ENCODE measurements at regions not wholly inside any gene's neighbourhood (a gene's known extent, or its start where the extent isn't known, plus 50 kb on each side); places are given as distances from the start of the nearest gene placed in this dataset.

- no peak for ATAC-seq
- Mint-ChIP-seq H3K4me1 (no peaks in the 10 kb centered on the region), H3K4me3 (no peak overlapping the region), H3K27ac (no peak overlapping the region), H3K36me3 (ENCODE audit: low read depth) (peaks cover 4% of the 10 kb centered on the region; the same call in 1 of the 3 replicates), H3K27me3 (ENCODE audit: insufficient read depth, low read depth, poor library complexity) (no peaks in the 10 kb centered on the region), H3K9me3 (peaks cover 5% of the 10 kb centered on the region; the same call in 1 of the 3 replicates)
- Histone ChIP-seq H3K4me3 (no peak overlapping the region), H3K79me2 (replicated peaks; ENCODE audit: insufficient read depth) (no peaks in the 10 kb centered on the region), H3K4me2 (no peak overlapping the region), H3K27me3 (ENCODE audit: insufficient read depth) (no peaks in the 10 kb centered on the region), H3K4me1 (ENCODE audit: insufficient read depth) (no peaks in the 10 kb centered on the region), H3K9me2 (ENCODE audit: insufficient read depth) (peaks cover 10% of the 10 kb centered on the region; the same call in 1 of the 2 replicates), H2AFZ (no peak overlapping the region), H3K27ac (ENCODE audit: low read depth) (no peak overlapping the region), H4K20me1 (replicated peaks; ENCODE audit: insufficient read depth) (no peaks in the 10 kb centered on the region), H3F3A (replicated peaks; ENCODE audit: low read depth) (no peaks in the 10 kb centered on the region), H3K36me3 (ENCODE audit: insufficient read depth) (no peaks in the 10 kb centered on the region)
- DNase-seq (ENCODE audit: low spot score) = no peak
- TF ChIP-seq, protein P1, sequence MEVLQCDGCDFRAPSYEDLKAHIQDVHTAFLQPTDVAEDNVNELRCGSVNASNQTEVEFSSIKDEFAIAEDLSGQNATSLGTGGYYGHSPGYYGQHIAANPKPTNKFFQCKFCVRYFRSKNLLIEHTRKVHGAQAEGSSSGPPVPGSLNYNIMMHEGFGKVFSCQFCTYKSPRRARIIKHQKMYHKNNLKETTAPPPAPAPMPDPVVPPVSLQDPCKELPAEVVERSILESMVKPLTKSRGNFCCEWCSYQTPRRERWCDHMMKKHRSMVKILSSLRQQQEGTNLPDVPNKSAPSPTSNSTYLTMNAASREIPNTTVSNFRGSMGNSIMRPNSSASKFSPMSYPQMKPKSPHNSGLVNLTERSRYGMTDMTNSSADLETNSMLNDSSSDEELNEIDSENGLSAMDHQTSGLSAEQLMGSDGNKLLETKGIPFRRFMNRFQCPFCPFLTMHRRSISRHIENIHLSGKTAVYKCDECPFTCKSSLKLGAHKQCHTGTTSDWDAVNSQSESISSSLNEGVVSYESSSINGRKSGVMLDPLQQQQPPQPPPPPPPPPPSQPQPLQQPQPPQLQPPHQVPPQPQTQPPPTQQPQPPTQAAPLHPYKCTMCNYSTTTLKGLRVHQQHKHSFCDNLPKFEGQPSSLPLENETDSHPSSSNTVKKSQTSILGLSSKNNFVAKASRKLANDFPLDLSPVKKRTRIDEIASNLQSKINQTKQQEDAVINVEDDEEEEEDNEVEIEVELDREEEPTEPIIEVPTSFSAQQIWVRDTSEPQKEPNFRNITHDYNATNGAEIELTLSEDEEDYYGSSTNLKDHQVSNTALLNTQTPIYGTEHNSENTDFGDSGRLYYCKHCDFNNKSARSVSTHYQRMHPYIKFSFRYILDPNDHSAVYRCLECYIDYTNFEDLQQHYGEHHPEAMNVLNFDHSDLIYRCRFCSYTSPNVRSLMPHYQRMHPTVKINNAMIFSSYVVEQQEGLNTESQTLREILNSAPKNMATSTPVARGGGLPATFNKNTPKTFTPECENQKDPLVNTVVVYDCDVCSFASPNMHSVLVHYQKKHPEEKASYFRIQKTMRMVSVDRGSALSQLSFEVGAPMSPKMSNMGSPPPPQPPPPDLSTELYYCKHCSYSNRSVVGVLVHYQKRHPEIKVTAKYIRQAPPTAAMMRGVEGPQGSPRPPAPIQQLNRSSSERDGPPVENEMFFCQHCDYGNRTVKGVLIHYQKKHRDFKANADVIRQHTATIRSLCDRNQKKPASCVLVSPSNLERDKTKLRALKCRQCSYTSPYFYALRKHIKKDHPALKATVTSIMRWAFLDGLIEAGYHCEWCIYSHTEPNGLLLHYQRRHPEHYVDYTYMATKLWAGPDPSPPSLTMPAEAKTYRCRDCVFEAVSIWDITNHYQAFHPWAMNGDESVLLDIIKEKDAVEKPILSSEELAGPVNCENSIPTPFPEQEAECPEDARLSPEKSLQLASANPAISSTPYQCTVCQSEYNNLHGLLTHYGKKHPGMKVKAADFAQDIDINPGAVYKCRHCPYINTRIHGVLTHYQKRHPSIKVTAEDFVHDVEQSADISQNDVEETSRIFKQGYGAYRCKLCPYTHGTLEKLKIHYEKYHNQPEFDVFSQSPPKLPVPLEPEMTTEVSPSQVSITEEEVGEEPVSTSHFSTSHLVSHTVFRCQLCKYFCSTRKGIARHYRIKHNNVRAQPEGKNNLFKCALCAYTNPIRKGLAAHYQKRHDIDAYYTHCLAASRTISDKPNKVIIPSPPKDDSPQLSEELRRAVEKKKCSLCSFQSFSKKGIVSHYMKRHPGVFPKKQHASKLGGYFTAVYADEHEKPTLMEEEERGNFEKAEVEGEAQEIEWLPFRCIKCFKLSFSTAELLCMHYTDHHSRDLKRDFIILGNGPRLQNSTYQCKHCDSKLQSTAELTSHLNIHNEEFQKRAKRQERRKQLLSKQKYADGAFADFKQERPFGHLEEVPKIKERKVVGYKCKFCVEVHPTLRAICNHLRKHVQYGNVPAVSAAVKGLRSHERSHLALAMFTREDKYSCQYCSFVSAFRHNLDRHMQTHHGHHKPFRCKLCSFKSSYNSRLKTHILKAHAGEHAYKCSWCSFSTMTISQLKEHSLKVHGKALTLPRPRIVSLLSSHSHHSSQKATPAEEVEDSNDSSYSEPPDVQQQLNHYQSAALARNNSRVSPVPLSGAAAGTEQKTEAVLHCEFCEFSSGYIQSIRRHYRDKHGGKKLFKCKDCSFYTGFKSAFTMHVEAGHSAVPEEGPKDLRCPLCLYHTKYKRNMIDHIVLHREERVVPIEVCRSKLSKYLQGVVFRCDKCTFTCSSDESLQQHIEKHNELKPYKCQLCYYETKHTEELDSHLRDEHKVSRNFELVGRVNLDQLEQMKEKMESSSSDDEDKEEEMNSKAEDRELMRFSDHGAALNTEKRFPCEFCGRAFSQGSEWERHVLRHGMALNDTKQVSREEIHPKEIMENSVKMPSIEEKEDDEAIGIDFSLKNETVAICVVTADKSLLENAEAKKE (CRISPR knock-in tag; IDR thresholded peaks at IDR 0.05) = no peak
- TF ChIP-seq NANOG (IDR thresholded peaks at IDR 0.05; ENCODE audit: borderline replicate concordance) = no peak
- TF ChIP-seq CREB1 (CRISPR knock-in tag; IDR thresholded peaks at IDR 0.05; ENCODE audit: low read depth) = no peak
- no peak for TF ChIP-seq ZNF114 (CRISPR knock-in tag; IDR thresholded peaks at IDR 0.05)
- TF ChIP-seq JUNB (IDR thresholded peaks at IDR 0.05; ENCODE audit: unreplicated experiment) = no peak
- TF ChIP-seq ZNF331 (CRISPR knock-in tag; IDR thresholded peaks at IDR 0.05; ENCODE audit: low read depth) = no peak
- TF ChIP-seq EZH2phosphoT487 (IDR thresholded peaks at IDR 0.05; ENCODE audit: unreplicated experiment) = no peak
- no peak for TF ChIP-seq POLR2AphosphoS5 (IDR thresholded peaks at IDR 0.05; ENCODE audit: low read depth)
- no peak for TF ChIP-seq EZH2 (IDR thresholded peaks at IDR 0.05; ENCODE audit: low read depth, unreplicated experiment)
- TF ChIP-seq ETS1 (IDR thresholded peaks at IDR 0.05) = no peak
- no peak for TF ChIP-seq CTCF (conservative IDR thresholded peaks at IDR 0.05; ENCODE audit: low read depth in 2 of 2)
- no peak for TF ChIP-seq STAT1 (IDR thresholded peaks at IDR 0.05; ENCODE audit: unreplicated experiment)
- TF ChIP-seq REST (IDR thresholded peaks at IDR 0.05; ENCODE audit: unreplicated experiment) = no peak
Observed at GRCh38 chr3:34131091-34131490, 332.7 kb downstream of the PDCD6IP start.

All from GM23338 (cell line).